HepG2 (cell line): ENCODE measurements at regions not wholly inside any gene's neighbourhood (a gene's known extent, or its start where the extent isn't known, plus 50 kb on each side); places are given as distances from the start of the nearest gene placed in this dataset.

Experiments used
- CBX2 ChIP-seq, 2 experiments: fragments of 200-600 bp in 1 of 2; sonication (generic); formaldehyde crosslinking in 1 of 2; IDR thresholded peaks; 2 replicates each; pipeline versions ENCODE4 v1.7.0 to v1.8.1; 2018 to 2022; ENCODE audit warnings: low read depth in 2 of 2, low read length in 1 of 2, mild to moderate bottlenecking in 1 of 2, missing genetic modification reagents in 1 of 2
- KDM3A ChIP-seq: IDR thresholded peaks from 2 replicates; pipeline ENCODE4 v1.6.1; 2018; ENCODE audit warnings: low read depth, missing compliant biosample characterization
- MAZ ChIP-seq, 2 experiments: sonication (generic) in 1 of 2; formaldehyde crosslinking in 1 of 2; IDR thresholded peaks; 2 replicates each; pipeline versions ENCODE4 v1.5.0 to v1.6.1; 2012 to 2020; ENCODE audit warnings: low read depth in 2 of 2, mild to moderate bottlenecking in 2 of 2, borderline replicate concordance in 1 of 2, improper control_type of control experiment in 1 of 2, low read length in 1 of 2, missing genetic modification reagents in 1 of 2, moderate library complexity in 1 of 2
- ZNF3 ChIP-seq: IDR thresholded peaks from 2 replicates; pipeline ENCODE4 v1.7.0; 2017; ENCODE audit warnings: inconsistent platforms
- ZNF781 ChIP-seq: sonication (generic); formaldehyde crosslinking; IDR thresholded peaks from 2 replicates; pipeline ENCODE4 v1.5.1; 2020; ENCODE audit warnings: borderline replicate concordance, mild to moderate bottlenecking, missing genetic modification reagents; ENCODE audit errors: not compliant biosample characterization
- TF ChIP-seq, protein P1 (sequence below): sonication (generic); formaldehyde crosslinking; IDR thresholded peaks from 2 replicates; pipeline ENCODE4 v1.4.0; 2020; ENCODE audit warnings: missing genetic modification reagents, borderline replicate concordance

DNA sequence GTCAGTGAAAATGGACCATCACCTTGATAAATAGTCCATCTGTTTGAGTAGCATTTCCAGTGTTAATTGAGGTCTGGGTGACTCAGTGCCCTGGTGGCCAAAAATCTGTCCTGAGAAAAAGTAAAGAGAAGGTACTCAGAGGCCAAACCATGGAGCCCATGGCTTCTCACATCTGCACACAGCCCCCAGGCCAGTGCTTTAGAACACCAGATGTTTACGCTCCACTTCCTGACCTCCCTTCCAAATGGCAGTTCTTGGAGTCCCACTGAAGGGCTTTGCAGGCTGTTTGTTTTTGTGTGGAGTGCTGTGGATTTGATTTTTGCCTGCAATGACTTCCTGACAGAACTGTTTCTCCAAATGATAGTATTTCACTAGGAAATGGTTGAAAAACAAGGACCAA lies 60.2 kb upstream of the GPC4 start:
- TF ChIP-seq ZNF781 (CRISPR knock-in tag) (no peak), CBX2 (IDR thresholded peaks at IDR 0.05; ENCODE audit: low read depth, low read length) (no peak), CBX2 (CRISPR knock-in tag; IDR thresholded peaks at IDR 0.05; ENCODE audit: low read depth) (no peak), KDM3A (CRISPR knock-in tag) (no peak), MAZ (IDR thresholded peaks at IDR 0.05; ENCODE audit: borderline replicate concordance, low read depth, low read length) (no peak), MAZ (CRISPR knock-in tag; IDR thresholded peaks at IDR 0.05; ENCODE audit: low read depth) (no peak), ZNF3 (CRISPR knock-in tag) (no peak)
- TF ChIP-seq, protein P1, sequence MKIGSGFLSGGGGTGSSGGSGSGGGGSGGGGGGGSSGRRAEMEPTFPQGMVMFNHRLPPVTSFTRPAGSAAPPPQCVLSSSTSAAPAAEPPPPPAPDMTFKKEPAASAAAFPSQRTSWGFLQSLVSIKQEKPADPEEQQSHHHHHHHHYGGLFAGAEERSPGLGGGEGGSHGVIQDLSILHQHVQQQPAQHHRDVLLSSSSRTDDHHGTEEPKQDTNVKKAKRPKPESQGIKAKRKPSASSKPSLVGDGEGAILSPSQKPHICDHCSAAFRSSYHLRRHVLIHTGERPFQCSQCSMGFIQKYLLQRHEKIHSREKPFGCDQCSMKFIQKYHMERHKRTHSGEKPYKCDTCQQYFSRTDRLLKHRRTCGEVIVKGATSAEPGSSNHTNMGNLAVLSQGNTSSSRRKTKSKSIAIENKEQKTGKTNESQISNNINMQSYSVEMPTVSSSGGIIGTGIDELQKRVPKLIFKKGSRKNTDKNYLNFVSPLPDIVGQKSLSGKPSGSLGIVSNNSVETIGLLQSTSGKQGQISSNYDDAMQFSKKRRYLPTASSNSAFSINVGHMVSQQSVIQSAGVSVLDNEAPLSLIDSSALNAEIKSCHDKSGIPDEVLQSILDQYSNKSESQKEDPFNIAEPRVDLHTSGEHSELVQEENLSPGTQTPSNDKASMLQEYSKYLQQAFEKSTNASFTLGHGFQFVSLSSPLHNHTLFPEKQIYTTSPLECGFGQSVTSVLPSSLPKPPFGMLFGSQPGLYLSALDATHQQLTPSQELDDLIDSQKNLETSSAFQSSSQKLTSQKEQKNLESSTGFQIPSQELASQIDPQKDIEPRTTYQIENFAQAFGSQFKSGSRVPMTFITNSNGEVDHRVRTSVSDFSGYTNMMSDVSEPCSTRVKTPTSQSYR (CRISPR knock-in tag): no peak
